OCI-LY3 (cell line): ENCODE measurements at regions not wholly inside any gene's neighbourhood (a gene's known extent, or its start where the extent isn't known, plus 50 kb on each side); places are given as distances from the start of the nearest gene placed in this dataset.

Source experiments
- EZH2phosphoT487 ChIP-seq: fragments of 200-600 bp; shearing (Covaris generic); IDR thresholded peaks from 2 replicates; pipeline ENCODE4 v1.6.1; 2018; ENCODE audit warnings: antibody characterized with exemption, mixed run types, low read depth
- TF ChIP-seq, protein P1 (sequence below): fragments of 200-600, 300-600 bp; sonication (generic); IDR thresholded peaks from 2 replicates; pipeline ENCODE4 v1.5.1; 2014; ENCODE audit warnings: antibody characterized with exemption, low read length, low read depth

DNA sequence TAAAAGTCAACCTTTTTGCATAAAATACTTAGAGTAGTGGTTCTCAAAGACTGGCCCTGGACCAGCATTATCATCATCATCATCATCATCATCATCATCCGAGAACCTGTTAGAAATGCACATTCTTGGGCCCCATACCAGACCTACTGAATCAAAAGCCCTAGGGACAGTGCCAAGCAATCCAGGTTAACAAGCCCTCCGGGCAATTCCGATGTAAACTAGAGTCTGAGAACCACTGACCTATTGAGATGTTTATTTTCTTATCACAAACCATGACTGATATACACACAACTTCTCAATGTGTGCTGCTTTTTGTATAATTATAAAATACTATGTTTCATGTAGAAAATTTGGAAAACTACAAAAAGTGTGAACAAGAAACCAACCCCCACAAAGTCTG, 133.4 kb upstream of the GATB start:
- TF ChIP-seq, protein P1, sequence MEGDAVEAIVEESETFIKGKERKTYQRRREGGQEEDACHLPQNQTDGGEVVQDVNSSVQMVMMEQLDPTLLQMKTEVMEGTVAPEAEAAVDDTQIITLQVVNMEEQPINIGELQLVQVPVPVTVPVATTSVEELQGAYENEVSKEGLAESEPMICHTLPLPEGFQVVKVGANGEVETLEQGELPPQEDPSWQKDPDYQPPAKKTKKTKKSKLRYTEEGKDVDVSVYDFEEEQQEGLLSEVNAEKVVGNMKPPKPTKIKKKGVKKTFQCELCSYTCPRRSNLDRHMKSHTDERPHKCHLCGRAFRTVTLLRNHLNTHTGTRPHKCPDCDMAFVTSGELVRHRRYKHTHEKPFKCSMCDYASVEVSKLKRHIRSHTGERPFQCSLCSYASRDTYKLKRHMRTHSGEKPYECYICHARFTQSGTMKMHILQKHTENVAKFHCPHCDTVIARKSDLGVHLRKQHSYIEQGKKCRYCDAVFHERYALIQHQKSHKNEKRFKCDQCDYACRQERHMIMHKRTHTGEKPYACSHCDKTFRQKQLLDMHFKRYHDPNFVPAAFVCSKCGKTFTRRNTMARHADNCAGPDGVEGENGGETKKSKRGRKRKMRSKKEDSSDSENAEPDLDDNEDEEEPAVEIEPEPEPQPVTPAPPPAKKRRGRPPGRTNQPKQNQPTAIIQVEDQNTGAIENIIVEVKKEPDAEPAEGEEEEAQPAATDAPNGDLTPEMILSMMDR: no peak
- no peak for TF ChIP-seq EZH2phosphoT487
